Colonic mucosa (tissue), 4 donors: ENCODE measurements at regions not wholly inside any gene's neighbourhood (a gene's known extent, or its start where the extent isn't known, plus 50 kb on each side); places are given as distances from the start of the nearest gene placed in this dataset.

Experiments
- DNase-seq: peaks from one replicate; pipeline ENCODE4 v3.0.0-alpha.2; 2020
- H3K27ac ChIP-seq: fragments of 200-600 bp; one replicate; pipeline ENCODE4 v1.8.0; 2021
- H3K27me3 ChIP-seq: fragments of 200-600 bp; one replicate; pipeline ENCODE4 v1.8.0; 2021
- H3K36me3 ChIP-seq: fragments of 200-600 bp; one replicate; pipeline ENCODE4 v1.8.0; 2021
- H3K4me1 ChIP-seq: fragments of 200-600 bp; one replicate; pipeline ENCODE4 v1.8.0; 2021; ENCODE audit warnings: mild to moderate bottlenecking
- H3K4me3 ChIP-seq: fragments of 200-600 bp; one replicate; pipeline ENCODE4 v1.8.0; 2021
- H3K9ac ChIP-seq, 2 donors: one replicate each; pipeline ENCODE4 v1.7.0; 2013; ENCODE audit warnings: control low read depth in 2 of 2, low read depth in 2 of 2, low read length in 2 of 2
- H3K9me3 ChIP-seq: fragments of 200-600 bp; one replicate; pipeline ENCODE4 v1.8.0; 2021
- intact Hi-C: fragments of 100-400 bp; cut with DNase I; formaldehyde crosslinking; loops from one replicate; pipeline ENCODE4 v1.14.1; 2022
- TF ChIP-seq, protein P1 (sequence below): fragments of 200-600 bp; IDR thresholded peaks from one replicate; pipeline ENCODE4 v1.8.0; 2022; ENCODE audit warnings: antibody characterized with exemption, mild to moderate bottlenecking
- donor health status: healthy.
- donor health status: DM: no; HTN: no; CAD: no.
- donor health status: DM: no; HTN: no; CAD: no.

DNA sequence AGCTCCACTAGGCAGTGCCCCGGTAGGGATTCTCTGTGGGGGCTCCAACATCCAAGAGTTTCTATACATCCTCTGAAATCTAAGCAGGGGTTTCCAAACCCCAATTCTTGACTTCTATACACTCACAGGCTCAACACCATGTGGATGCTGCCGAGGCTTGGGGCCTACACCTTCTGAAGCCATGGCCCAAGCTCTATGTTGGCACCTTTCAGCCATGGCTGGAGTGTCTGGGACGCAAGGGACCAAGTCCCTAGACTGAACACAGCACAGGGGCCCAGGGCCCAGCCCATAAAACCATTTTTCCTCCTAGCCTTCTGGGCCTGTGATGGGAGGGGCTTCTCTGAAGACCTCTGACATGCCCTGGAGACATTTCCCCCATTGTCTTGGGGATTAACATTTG lies 511.8 kb downstream of the TRAM1L1 start:
- intact Hi-C loops, result no loop called here
- TF ChIP-seq, protein P1, sequence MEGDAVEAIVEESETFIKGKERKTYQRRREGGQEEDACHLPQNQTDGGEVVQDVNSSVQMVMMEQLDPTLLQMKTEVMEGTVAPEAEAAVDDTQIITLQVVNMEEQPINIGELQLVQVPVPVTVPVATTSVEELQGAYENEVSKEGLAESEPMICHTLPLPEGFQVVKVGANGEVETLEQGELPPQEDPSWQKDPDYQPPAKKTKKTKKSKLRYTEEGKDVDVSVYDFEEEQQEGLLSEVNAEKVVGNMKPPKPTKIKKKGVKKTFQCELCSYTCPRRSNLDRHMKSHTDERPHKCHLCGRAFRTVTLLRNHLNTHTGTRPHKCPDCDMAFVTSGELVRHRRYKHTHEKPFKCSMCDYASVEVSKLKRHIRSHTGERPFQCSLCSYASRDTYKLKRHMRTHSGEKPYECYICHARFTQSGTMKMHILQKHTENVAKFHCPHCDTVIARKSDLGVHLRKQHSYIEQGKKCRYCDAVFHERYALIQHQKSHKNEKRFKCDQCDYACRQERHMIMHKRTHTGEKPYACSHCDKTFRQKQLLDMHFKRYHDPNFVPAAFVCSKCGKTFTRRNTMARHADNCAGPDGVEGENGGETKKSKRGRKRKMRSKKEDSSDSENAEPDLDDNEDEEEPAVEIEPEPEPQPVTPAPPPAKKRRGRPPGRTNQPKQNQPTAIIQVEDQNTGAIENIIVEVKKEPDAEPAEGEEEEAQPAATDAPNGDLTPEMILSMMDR, result no peak
- no peak for DNase-seq

DNA sequence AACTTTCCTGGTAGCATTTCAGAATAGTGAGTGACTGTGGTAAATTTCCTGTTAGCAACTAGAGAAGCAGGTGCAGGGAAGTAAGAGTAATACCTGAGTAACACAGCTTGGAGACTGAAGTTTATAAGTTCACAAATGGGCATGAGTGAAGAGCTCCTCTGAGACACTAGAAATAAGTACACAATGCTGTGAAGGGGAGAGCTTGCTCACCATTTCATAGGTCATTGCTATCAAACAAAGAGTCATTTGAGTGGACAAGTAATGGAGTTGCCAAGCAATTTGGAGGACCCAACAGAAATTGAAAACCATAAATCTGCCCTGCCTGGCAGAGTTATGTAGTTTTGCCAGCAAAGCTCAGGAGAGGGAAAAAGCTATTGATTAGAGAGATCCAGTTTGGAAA lies 523.6 kb downstream of the TRAM1L1 start:
- H3K27ac ChIP-seq, result no peak overlapping the region
- no peak for DNase-seq
- intact Hi-C loops, result no loop called here
- H3K9me3 ChIP-seq, result no peaks in the 10 kb centered on the region
- H3K9ac ChIP-seq, result no peak overlapping the region
- TF ChIP-seq, protein P1, result no peak
- H3K27me3 ChIP-seq, result no peaks in the 10 kb centered on the region
- H3K4me3 ChIP-seq, result no peak overlapping the region
- H3K36me3 ChIP-seq, result no peaks in the 10 kb centered on the region
- H3K4me1 ChIP-seq, result no peaks in the 10 kb centered on the region

More for the DNA sequence above, 511.8 kb downstream of the TRAM1L1 start:
- Histone ChIP-seq H3K27ac (no peak overlapping the region), H3K4me1 (no peaks in the 10 kb centered on the region), H3K4me3 (no peak overlapping the region), H3K27me3 (no peaks in the 10 kb centered on the region), H3K9ac (no peak overlapping the region), H3K36me3 (no peaks in the 10 kb centered on the region), H3K9me3 (no peaks in the 10 kb centered on the region)

DNA sequence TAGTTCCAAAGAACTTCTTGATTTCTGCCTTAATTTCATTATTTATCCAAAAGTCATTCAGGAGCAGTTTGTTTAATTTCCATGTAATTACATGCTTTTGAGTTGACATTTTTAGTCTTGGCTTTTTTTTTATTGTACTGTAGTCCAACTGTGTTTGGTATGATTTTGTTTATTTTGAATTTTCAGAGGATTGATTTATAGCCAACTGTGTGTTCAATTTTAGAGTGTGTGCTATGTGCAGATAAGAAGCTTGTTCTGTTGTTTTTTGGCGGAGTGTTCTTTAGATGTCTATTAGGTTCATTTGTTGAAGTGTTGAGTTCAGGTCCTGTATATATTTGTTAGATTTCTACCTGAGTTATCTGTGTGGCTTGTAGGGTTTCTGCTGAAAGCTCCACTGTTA lies 533.6 kb downstream of the TRAM1L1 start:
- intact Hi-C loops, result no loop called here
- Histone ChIP-seq H3K4me1 (no peaks in the 10 kb centered on the region), H3K4me3 (no peak overlapping the region), H3K36me3 (no peaks in the 10 kb centered on the region), H3K27ac (no peak overlapping the region), H3K9ac (no peak overlapping the region), H3K9me3 (no peaks in the 10 kb centered on the region), H3K27me3 (no peaks in the 10 kb centered on the region)
- TF ChIP-seq, protein P1, result no peak
- no peak for DNase-seq

DNA sequence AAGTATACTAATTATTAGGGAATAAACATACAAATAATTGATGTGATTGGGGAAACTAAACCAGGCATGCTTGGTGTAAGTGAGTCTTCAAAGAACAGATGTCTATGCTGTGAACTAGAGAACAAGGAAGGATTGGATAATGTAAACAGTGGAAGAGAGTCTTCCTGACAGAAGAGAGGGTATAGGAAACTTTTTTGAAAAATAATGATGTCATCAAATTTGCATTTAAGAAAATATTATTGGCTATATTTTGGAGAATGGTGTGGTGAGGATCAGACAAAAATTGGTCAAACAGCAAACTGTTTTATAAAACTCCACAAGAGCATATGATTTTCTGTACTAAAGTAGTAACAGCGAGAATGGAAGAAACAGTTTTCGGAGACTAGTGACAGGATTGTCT lies 537.7 kb downstream of the TRAM1L1 start:
- Histone ChIP-seq H3K9ac (no peak overlapping the region), H3K4me1 (no peaks in the 10 kb centered on the region), H3K27me3 (no peaks in the 10 kb centered on the region)

DNA sequence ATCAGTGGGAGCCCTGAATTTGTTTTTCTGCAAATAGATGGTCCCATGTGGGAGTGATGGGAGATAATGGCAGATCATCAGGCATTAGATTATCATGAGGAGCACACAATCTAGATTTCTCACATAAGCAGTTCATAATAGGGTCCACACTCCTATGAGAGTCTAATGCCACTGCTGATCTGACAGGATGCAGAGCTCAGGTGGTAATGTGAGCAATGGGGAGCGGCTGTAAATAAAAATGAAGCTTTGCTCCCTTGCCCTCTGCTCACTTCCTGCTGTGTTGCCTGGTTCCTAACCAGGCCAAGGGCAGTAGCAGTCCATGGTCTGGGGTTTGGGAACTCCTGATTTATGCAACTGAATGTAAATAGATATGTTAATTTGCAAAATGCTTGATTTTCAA lies 538.6 kb downstream of the TRAM1L1 start:
- no peak overlapping the region for H3K27ac ChIP-seq
- H3K4me3 ChIP-seq, result no peak overlapping the region
- H3K27me3 ChIP-seq, result no peaks in the 10 kb centered on the region
- no peaks in the 10 kb centered on the region for H3K36me3 ChIP-seq
- H3K9ac ChIP-seq, result no peak overlapping the region
- no peaks in the 10 kb centered on the region for H3K9me3 ChIP-seq
- DNase-seq, result no peak
- TF ChIP-seq, protein P1, result no peak
- intact Hi-C loops, result no loop called here
- H3K4me1 ChIP-seq, result no peaks in the 10 kb centered on the region

More for the DNA sequence above, 537.7 kb downstream of the TRAM1L1 start:
- H3K27ac ChIP-seq, result no peak overlapping the region
- no peaks in the 10 kb centered on the region for H3K36me3 ChIP-seq
- no peak overlapping the region for H3K4me3 ChIP-seq
- intact Hi-C loops, result no loop called here
- no peak for DNase-seq
- H3K9me3 ChIP-seq, result no peaks in the 10 kb centered on the region
- TF ChIP-seq, protein P1, result no peak

DNA sequence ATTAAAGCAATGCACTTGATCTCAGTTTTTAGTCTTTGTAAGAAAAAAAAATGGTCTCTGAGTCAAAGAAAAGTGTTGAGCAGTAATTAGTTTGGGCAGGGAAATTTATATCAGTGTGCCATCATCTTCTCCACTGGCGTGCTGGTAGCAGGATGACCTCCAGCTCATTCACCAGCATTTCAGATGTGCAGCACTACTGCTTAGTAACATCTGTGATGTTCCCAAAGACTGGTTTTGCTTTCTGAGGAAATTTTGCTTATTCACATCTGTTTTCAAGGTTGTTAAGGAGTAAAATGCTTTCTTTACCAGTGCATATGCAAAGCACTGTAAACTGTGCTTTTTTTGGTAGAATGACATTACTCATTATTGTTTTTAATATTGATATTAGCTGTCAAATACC lies 540.4 kb downstream of the TRAM1L1 start:
- Histone ChIP-seq H3K4me1 (no peaks in the 10 kb centered on the region), H3K9me3 (no peaks in the 10 kb centered on the region), H3K9ac (no peak overlapping the region), H3K27me3 (no peaks in the 10 kb centered on the region), H3K27ac (no peak overlapping the region), H3K4me3 (no peak overlapping the region), H3K36me3 (no peaks in the 10 kb centered on the region)
- TF ChIP-seq, protein P1, result no peak
- DNase-seq, result no peak
- intact Hi-C loops, result no loop called here
